SH-SY5Y (cell line): ENCODE measurements at regions not wholly inside any gene's neighbourhood (a gene's known extent, or its start where the extent isn't known, plus 50 kb on each side); places are given as distances from the start of the nearest gene placed in this dataset.

Source experiments
- GATA2 ChIP-seq: IDR thresholded peaks from 2 replicates; pipeline ENCODE4 v1.6.1; 2011; ENCODE audit warnings: mild to moderate bottlenecking, low read depth, low read length
- GATA3 ChIP-seq: IDR thresholded peaks from 2 replicates; pipeline ENCODE4 v1.6.1; 2011; ENCODE audit warnings: low read depth, mild to moderate bottlenecking, low read length, moderate library complexity

DNA sequence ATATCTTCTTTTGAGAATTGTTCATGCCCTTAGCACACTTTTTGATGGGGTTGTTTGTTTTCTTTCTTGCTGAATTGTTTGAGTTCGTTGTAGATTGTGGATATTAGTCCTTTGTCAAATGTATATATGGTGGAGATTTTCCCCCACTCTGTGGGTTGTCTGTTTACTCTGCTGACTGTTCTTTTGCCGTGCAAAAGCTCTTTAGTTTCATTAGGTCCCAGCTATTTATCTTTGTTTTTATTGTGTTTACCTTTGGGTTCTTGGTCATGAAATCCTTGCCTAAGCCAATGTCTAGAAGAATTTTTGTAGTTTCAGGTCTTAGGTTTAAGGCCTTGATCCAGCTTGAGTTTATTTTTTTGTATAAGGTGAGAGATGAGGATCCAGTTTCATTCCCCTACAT lies 1372.6 kb upstream of the TENM3 start:
- no peak for TF ChIP-seq GATA3
- no peak for TF ChIP-seq GATA2
